ENCODE measurements at regions not wholly inside any gene's neighbourhood (a gene's known extent, or its start where the extent isn't known, plus 50 kb on each side); places are given as distances from the start of the nearest gene placed in this dataset.

DNA sequence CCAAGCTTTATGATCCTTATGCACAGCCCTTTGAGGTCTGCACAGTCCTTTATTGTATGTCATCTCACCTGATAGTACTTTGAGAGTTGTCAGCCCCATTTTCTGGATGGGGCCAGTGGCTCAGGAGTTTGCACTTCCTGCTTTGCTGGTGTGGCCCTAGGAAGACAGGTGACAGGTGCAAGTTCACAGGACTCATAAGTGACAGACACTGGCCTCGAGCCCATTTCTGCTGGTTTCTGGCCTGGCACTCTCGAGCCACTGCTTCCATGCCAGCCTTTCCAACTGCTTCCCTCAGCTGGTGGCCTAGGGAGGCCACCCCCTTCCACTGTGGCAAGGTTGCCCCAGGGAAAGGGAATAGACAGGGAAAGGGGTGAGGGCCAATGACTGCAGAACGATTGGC lies 84.4 kb upstream of the CCL1 start:
- Histone ChIP-seq H3K36me3 (replicated peaks in 1 of 2; ENCODE audit: control insufficient read depth in 1 of 2, insufficient read depth in 2 of 2, low read length in 2 of 2) (no peaks in the 10 kb centered on the region), H2AFZ (ENCODE audit: insufficient read depth, low read depth, low read length, poor library complexity, severe bottlenecking) (no peak overlapping the region), H3K27ac (ENCODE audit: low read depth in 1 of 2, low read length in 2 of 2) (no peak overlapping the region), H3K4me2 (replicated peaks; ENCODE audit: extremely low read depth, low read length, poor library complexity, severe bottlenecking) (no peak overlapping the region), H3K9me3 (replicated peaks in 1 of 2; ENCODE audit: control insufficient read depth in 1 of 2, insufficient read depth in 1 of 2, low read length in 2 of 2) (no peaks in the 10 kb centered on the region), H3K79me2 (ENCODE audit: insufficient read depth, low read length) (no peaks in the 10 kb centered on the region), H3K9ac (ENCODE audit: insufficient read depth, low read length, poor library complexity, severe bottlenecking) (no peak overlapping the region), H3K4me3 (replicated peaks in 1 of 3; ENCODE audit: low read depth in 2 of 3, low read length in 3 of 3) (no peak overlapping the region), H3K27me3 (ENCODE audit: control insufficient read depth in 2 of 2, insufficient read depth in 2 of 2, low read length in 2 of 2) (peaks cover 8 to 9% of the 10 kb centered on the region in 2 donors), H4K20me1 (ENCODE audit: insufficient read depth, low read length) (no peaks in the 10 kb centered on the region), H3K4me1 (ENCODE audit: control insufficient read depth in 1 of 2, insufficient read depth in 2 of 2, low read length in 2 of 2) (no peaks in the 10 kb centered on the region)
- WGBS (ENCODE audit: insufficient coverage) = 86% methylated on average over 3 of the region's 3 CpGs
- H3K36me3 Mint-ChIP-seq = no peaks in the 10 kb centered on the region
- no peaks in the 10 kb centered on the region for H3K9me3 Mint-ChIP-seq
- no peak for DNase-seq
- TF ChIP-seq CTCF (IDR thresholded peaks at IDR 0.05) = no peak
- intact Hi-C loops (cut with micrococcal nuclease) = no loop called here
- H3K4me3 Mint-ChIP-seq = no peak overlapping the region
- no peaks in the 10 kb centered on the region for H3K4me1 Mint-ChIP-seq
- peaks cover 9 to 40% (median 23%) of the 10 kb centered on the region in 3 donors for H3K27me3 Mint-ChIP-seq (ENCODE audit: low read depth in 3 of 3)
- no peak overlapping the region for H3K27ac Mint-ChIP-seq

DNA sequence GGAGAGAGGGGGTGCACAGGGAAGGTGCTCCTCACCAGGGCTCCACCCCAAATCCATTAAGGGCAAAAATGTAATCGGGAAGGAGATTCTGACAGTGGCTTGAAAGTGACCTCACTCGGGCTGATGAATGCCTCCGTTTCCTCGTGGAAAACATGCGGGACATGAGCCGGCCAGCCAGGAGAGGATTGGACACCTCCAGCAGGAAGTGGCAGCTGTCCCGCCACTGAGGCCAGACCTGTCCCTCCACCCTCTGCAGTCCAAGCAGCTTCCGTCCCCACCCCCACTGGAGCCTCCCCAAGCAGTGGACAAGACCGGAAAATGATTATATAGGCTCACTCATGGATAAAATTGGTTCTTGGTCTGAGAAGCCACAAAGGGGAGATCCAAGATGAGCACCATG lies 82.1 kb upstream of the CCL1 start:
- H3K27ac Mint-ChIP-seq = no peak overlapping the region

More for the DNA sequence above, 82.1 kb upstream of the CCL1 start:
- Mint-ChIP-seq H3K4me1 (peaks cover 4% of the 10 kb centered on the region), H3K4me3 (no peak overlapping the region), H3K36me3 (no peaks in the 10 kb centered on the region), H3K27me3 (ENCODE audit: low read depth in 3 of 3) (peaks cover 12 to 50% (median 37%) of the 10 kb centered on the region in 3 donors), H3K9me3 (no peaks in the 10 kb centered on the region)
- Histone ChIP-seq H3K36me3 (replicated peaks in 1 of 2; ENCODE audit: control insufficient read depth in 1 of 2, insufficient read depth in 2 of 2, low read length in 2 of 2) (no peaks in the 10 kb centered on the region), H2AFZ (ENCODE audit: insufficient read depth, low read depth, low read length, poor library complexity, severe bottlenecking) (no peak overlapping the region), H3K27me3 (ENCODE audit: control insufficient read depth in 2 of 2, insufficient read depth in 2 of 2, low read length in 2 of 2) (peaks cover 0 to 6% of the 10 kb centered on the region in 2 donors), H3K79me2 (ENCODE audit: insufficient read depth, low read length) (no peaks in the 10 kb centered on the region), H3K4me3 (replicated peaks in 1 of 3; ENCODE audit: low read depth in 2 of 3, low read length in 3 of 3) (no peak overlapping the region), H3K9me3 (replicated peaks in 1 of 2; ENCODE audit: control insufficient read depth in 1 of 2, insufficient read depth in 1 of 2, low read length in 2 of 2) (no peaks in the 10 kb centered on the region), H3K27ac (ENCODE audit: low read depth in 1 of 2, low read length in 2 of 2) (no peak overlapping the region), H3K4me2 (replicated peaks; ENCODE audit: extremely low read depth, low read length, poor library complexity, severe bottlenecking) (no peak overlapping the region), H3K9ac (ENCODE audit: insufficient read depth, low read length, poor library complexity, severe bottlenecking) (no peak overlapping the region), H3K4me1 (ENCODE audit: control insufficient read depth in 1 of 2, insufficient read depth in 2 of 2, low read length in 2 of 2) (no peaks in the 10 kb centered on the region), H4K20me1 (ENCODE audit: insufficient read depth, low read length) (no peaks in the 10 kb centered on the region)
- DNase-seq = no peak
- intact Hi-C loops (cut with micrococcal nuclease) = no loop called here
- 82% methylated on average over 3 of the region's 9 CpGs for WGBS (ENCODE audit: insufficient coverage)
- TF ChIP-seq CTCF (IDR thresholded peaks at IDR 0.05) = no peak

All from CD14-positive monocyte (primary cell).